Neural cell (in vitro differentiated cells): ENCODE measurements at regions not wholly inside any gene's neighbourhood (a gene's known extent, or its start where the extent isn't known, plus 50 kb on each side); places are given as distances from the start of the nearest gene placed in this dataset.

Experiments
- CTCF ChIP-seq: fragments of 450-650 bp; IDR thresholded peaks from 2 replicates; pipeline ENCODE4 v1.5.1; 2014; ENCODE audit warnings: antibody characterized with exemption, mild to moderate bottlenecking, moderate library complexity; ENCODE audit not compliant: poor library complexity, severe bottlenecking
- EZH2 ChIP-seq: fragments of 200-600, 300-800 bp; shearing (Covaris generic), sonication (generic); IDR thresholded peaks from 2 replicates; pipeline ENCODE4 v1.6.1; 2014; ENCODE audit warnings: antibody characterized with exemption, low read length, borderline replicate concordance, mild to moderate bottlenecking; ENCODE audit not compliant: insufficient read depth, poor library complexity, severe bottlenecking
- POLR2AphosphoS5 ChIP-seq: IDR thresholded peaks from 2 replicates; pipeline ENCODE4 v1.6.1; 2012
- RAD21 ChIP-seq: fragments of 450-650 bp; conservative IDR thresholded peaks from 2 replicates; pipeline ENCODE4 v1.6.1; 2014; ENCODE audit warnings: antibody characterized with exemption, mild to moderate bottlenecking, moderate library complexity
- TAF1 ChIP-seq: IDR thresholded peaks from 2 replicates; pipeline ENCODE4 v1.6.1; 2012; ENCODE audit warnings: low read depth
- TF ChIP-seq, protein P1 (sequence below): IDR thresholded peaks from 2 replicates; pipeline ENCODE4 v1.6.1; 2012; ENCODE audit warnings: borderline replicate concordance

DNA sequence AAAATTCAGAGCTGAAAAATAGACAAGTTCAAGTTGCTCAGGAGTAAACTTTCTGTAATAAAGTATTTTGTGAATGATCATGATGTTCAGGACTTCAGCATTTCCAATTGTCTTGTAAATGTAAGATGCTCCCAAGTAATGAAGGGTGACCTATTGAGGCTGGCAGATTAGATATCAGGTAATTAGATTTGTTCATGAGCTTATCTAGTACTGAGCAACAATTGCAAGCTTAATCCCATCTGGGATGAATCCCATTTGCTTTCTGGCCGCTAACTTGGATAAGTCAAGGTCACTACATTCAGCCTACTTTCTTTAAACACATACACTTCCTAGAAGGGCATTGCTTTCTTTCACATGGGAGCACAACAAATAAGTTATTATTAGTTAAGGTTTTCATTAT is 82.4 kb upstream of the ITGB1 start:
- TF ChIP-seq TAF1 (no peak), RAD21 (no peak), EZH2 (no peak), CTCF (no peak), POLR2AphosphoS5 (no peak)
- TF ChIP-seq, protein P1, sequence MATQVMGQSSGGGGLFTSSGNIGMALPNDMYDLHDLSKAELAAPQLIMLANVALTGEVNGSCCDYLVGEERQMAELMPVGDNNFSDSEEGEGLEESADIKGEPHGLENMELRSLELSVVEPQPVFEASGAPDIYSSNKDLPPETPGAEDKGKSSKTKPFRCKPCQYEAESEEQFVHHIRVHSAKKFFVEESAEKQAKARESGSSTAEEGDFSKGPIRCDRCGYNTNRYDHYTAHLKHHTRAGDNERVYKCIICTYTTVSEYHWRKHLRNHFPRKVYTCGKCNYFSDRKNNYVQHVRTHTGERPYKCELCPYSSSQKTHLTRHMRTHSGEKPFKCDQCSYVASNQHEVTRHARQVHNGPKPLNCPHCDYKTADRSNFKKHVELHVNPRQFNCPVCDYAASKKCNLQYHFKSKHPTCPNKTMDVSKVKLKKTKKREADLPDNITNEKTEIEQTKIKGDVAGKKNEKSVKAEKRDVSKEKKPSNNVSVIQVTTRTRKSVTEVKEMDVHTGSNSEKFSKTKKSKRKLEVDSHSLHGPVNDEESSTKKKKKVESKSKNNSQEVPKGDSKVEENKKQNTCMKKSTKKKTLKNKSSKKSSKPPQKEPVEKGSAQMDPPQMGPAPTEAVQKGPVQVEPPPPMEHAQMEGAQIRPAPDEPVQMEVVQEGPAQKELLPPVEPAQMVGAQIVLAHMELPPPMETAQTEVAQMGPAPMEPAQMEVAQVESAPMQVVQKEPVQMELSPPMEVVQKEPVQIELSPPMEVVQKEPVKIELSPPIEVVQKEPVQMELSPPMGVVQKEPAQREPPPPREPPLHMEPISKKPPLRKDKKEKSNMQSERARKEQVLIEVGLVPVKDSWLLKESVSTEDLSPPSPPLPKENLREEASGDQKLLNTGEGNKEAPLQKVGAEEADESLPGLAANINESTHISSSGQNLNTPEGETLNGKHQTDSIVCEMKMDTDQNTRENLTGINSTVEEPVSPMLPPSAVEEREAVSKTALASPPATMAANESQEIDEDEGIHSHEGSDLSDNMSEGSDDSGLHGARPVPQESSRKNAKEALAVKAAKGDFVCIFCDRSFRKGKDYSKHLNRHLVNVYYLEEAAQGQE = no peak
